ENCODE measurements at regions not wholly inside any gene's neighbourhood (a gene's known extent, or its start where the extent isn't known, plus 50 kb on each side); places are given as distances from the start of the nearest gene placed in this dataset.

DNA sequence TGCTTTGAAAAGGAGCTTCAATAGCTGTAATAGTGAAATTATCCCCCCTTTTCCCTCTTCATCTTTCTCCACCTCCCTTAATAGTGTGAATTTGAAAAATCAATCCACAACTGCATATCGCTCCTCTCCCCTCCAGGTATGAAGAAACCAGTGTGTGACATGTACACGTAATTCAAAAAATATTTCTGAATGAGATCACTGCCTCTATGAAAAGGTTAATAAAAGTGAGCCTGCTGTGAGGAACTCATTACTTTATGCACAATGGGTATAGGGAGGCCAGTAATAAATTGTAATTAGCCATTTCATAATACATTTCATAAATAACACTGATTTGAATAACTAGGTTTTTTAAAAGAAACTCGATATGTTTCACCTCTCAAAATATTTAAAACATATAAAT, 209.0 kb upstream of the KYNU start:
- H3K4me3 ChIP-seq (ENCODE audit: low read depth, low read length) = no peak overlapping the region
- DNase-seq (ENCODE audit: low read depth) = no peak
- TF ChIP-seq, protein P1, sequence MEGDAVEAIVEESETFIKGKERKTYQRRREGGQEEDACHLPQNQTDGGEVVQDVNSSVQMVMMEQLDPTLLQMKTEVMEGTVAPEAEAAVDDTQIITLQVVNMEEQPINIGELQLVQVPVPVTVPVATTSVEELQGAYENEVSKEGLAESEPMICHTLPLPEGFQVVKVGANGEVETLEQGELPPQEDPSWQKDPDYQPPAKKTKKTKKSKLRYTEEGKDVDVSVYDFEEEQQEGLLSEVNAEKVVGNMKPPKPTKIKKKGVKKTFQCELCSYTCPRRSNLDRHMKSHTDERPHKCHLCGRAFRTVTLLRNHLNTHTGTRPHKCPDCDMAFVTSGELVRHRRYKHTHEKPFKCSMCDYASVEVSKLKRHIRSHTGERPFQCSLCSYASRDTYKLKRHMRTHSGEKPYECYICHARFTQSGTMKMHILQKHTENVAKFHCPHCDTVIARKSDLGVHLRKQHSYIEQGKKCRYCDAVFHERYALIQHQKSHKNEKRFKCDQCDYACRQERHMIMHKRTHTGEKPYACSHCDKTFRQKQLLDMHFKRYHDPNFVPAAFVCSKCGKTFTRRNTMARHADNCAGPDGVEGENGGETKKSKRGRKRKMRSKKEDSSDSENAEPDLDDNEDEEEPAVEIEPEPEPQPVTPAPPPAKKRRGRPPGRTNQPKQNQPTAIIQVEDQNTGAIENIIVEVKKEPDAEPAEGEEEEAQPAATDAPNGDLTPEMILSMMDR (IDR thresholded peaks at IDR 0.05; ENCODE audit: insufficient read depth, low read depth, low read length, missing control alignments) = no peak

DNA sequence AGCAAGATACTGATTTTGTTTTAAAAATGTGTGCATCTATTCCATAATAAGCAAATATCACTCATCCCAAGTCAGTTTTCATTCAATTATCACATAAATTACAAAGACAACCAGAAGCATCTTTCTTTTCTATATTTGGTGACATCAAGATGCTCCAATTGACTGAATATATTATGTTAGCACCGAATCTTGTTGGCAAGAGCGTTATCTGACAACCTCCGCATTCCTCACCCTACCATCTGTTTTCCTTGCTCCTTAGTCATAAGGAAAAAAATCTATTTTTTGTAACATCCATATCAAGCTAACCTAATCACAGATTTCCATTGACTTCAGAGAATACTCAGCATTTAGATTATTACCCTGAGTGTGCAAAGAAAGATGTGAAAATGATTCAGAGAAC, 212.2 kb upstream of the KYNU start:
- no peak for DNase-seq (ENCODE audit: low read depth)
- H3K4me3 ChIP-seq (ENCODE audit: low read depth, low read length) = no peak overlapping the region
- TF ChIP-seq, protein P1 (IDR thresholded peaks at IDR 0.05; ENCODE audit: insufficient read depth, low read depth, low read length, missing control alignments) = no peak

DNA sequence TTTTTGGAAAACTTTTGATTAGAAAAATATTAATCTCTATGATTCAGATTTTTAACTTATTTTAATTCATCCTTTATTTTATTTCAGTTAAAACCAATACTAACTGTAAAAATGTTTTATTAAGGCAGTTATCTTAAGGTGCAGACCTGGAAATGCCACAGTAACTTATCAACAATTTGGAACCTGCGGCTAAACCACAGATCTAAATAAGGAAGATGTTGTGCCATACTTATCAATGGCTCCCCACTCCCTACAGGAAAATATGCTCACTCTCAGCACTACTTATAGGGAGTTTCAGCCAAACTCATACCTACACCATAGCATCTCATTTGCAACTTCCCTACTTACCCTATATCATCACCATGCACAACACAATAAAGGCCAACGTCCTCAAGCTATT, 226.9 kb upstream of the KYNU start:
- TF ChIP-seq, protein P1 (IDR thresholded peaks at IDR 0.05; ENCODE audit: insufficient read depth, low read depth, low read length, missing control alignments) = no peak
- DNase-seq (ENCODE audit: low read depth) = no peak
- no peak overlapping the region for H3K4me3 ChIP-seq (ENCODE audit: low read depth, low read length)

DNA sequence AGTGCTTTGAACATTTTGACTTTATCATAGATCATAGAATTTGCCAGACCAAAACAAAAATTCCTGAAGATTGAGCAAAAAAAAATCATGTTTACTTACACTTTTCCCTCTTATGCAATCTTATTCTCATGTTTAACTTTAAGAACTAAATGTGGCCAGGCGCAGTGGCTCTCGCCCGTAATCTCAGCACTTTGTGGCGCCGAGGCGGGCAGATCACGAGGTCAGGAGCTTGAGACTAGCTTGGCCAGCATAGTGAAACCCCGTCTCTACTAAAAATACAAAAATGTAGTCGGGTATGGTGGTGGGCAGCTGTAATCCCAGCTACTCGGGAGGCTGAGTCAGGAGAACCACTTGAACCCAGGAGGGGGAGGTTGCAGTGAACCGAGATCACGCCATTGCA, 227.9 kb upstream of the KYNU start:
- H3K4me3 ChIP-seq (ENCODE audit: low read depth, low read length) = no peak overlapping the region
- TF ChIP-seq, protein P1 (IDR thresholded peaks at IDR 0.05; ENCODE audit: insufficient read depth, low read depth, low read length, missing control alignments) = no peak
- no peak for DNase-seq (ENCODE audit: low read depth)

DNA sequence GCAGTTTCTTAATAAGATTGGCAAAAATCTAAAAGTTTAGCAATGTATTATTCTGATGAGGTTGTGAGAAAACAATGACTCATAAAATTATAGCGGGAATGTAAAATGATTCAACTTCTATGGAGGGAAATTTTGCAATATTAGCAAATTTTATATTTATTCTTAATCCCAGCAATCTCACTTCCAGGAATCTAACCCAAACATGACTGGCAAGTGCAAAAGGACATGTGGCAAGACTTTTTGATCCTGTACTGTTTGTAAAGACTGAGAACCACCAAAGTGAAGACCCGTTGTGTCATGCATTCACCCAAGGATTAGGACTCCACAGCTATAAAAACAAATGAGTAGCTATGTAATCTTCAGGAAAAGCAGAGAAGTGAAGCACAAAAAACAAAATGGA, 234.8 kb upstream of the KYNU start:
- no peak overlapping the region for H3K4me3 ChIP-seq (ENCODE audit: low read depth, low read length)
- TF ChIP-seq, protein P1 (IDR thresholded peaks at IDR 0.05; ENCODE audit: insufficient read depth, low read depth, low read length, missing control alignments) = no peak
- DNase-seq (ENCODE audit: low read depth) = no peak

DNA sequence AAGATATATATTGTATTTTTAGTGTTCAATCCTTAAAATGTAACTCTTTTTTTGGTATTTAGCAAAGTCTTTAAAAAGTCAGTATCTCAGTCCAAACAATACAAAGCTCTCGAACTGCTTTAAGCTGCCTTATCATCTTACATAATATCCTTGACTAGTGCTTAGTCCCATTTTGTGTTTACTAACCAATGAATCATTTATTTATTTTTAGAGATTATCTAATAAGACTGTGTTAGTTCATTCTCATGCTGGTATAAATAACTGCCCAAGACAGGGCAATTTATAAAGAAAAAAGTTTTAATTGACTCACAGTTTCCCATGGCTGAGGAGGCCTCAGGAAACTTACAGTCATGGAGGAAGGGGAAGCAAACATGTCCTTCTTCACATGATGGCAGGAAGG, 248.3 kb upstream of the KYNU start:
- no peak for DNase-seq (ENCODE audit: low read depth)
- no peak overlapping the region for H3K4me3 ChIP-seq (ENCODE audit: low read depth, low read length)
- TF ChIP-seq, protein P1 (IDR thresholded peaks at IDR 0.05; ENCODE audit: insufficient read depth, low read depth, low read length, missing control alignments) = no peak

DNA sequence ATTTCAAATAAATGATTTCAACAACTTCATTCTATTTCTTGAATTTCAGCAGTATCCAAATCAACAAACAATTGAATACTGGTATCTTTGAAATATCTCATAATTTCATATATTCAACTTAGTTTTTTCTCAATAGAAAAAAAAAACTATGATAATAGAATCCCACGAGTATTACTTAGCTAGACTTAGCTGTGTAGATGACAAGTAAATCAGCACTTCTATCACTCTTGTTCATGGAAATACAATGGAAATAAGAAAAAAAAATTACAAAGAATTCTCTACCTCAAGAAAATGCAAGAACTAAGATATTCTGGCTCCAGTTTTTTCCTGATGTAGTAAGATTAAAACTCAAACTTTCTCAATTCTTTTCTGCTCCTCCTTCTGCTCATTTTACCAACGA, 256.2 kb upstream of the KYNU start:
- TF ChIP-seq, protein P1 (IDR thresholded peaks at IDR 0.05; ENCODE audit: insufficient read depth, low read depth, low read length, missing control alignments) = no peak
- H3K4me3 ChIP-seq (ENCODE audit: low read depth, low read length) = no peak overlapping the region
- DNase-seq (ENCODE audit: low read depth) = no peak

Measured in GM12865 (cell line).